ENCODE measurements at regions not wholly inside any gene's neighbourhood (a gene's known extent, or its start where the extent isn't known, plus 50 kb on each side); places are given as distances from the start of the nearest gene placed in this dataset.

- TF ChIP-seq CTCF (conservative IDR thresholded peaks at IDR 0.05; ENCODE audit: low read depth, low read length) (no peak), EZH2 (IDR thresholded peaks at IDR 0.05; ENCODE audit: borderline replicate concordance, low read depth, low read length, poor library complexity, severe bottlenecking) (no peak)
Observed at GRCh38 chr5:82586661-82587310, 308.6 kb upstream of the RPS23 start.

Measured in A673 (cell line).